Vagina (tissue), 2 donors: ENCODE measurements at regions not wholly inside any gene's neighbourhood (a gene's known extent, or its start where the extent isn't known, plus 50 kb on each side); places are given as distances from the start of the nearest gene placed in this dataset. TPM values are rescaled to one million over a fixed set of nuclear protein-coding genes. Genes with fewer than 3 reads are reported as not detected.

Source experiments
- DNase-seq, 2 donors: peaks; one replicate each; pipeline ENCODE4 v3.0.0-alpha.2; 2017; ENCODE audit errors: extremely low spot score in 2 of 2
- H3K27ac ChIP-seq: fragments of 200-600 bp; sonication (generic); one replicate; pipeline ENCODE4 v1.5.1; 2019
- H3K27me3 ChIP-seq: fragments of 200-600 bp; sonication (generic); one replicate; pipeline ENCODE4 v1.5.1; 2019
- H3K36me3 ChIP-seq, 2 donors: fragments of 200-600 bp; sonication (generic); one replicate each; pipeline ENCODE4 v1.5.1; 2017 to 2019
- H3K4me1 ChIP-seq: fragments of 200-600 bp; sonication (generic); one replicate; pipeline ENCODE4 v1.5.1; 2019
- H3K4me3 ChIP-seq, 2 donors: fragments of 200-600 bp; sonication (generic); 1 replicate in 1 of 2; 2 replicates in 1 of 2; pipeline ENCODE4 v1.5.1; 2016 to 2019
- H3K9me3 ChIP-seq: fragments of 200-600 bp; sonication (generic); one replicate; pipeline ENCODE4 v1.5.1; 2019
- CTCF ChIP-seq, 3 experiments: fragments of 450-650 bp in 2 of 3; fragments of 200-600 bp in 1 of 3; sonication (generic) in 1 of 3; IDR thresholded peaks; one replicate each; pipeline ENCODE4 v1.5.1; 2017 to 2019; ENCODE audit warnings: antibody characterized with exemption in 3 of 3, mild to moderate bottlenecking in 2 of 3, moderate library complexity in 2 of 3
- POLR2A ChIP-seq, 2 donors: fragments of 450-650 bp; IDR thresholded peaks; one replicate each; pipeline ENCODE4 v1.6.1; 2017; ENCODE audit warnings: antibody characterized with exemption in 2 of 2, mild to moderate bottlenecking in 2 of 2, moderate library complexity in 2 of 2
- POLR2AphosphoS5 ChIP-seq, 2 donors: sonication (generic); formaldehyde crosslinking; IDR thresholded peaks; one replicate each; pipeline ENCODE4 v1.9.0; 2017; ENCODE audit warnings: antibody characterized with exemption in 2 of 2, mild to moderate bottlenecking in 2 of 2, low read depth in 1 of 2; ENCODE audit not compliant: insufficient read depth in 1 of 2
- intact Hi-C: fragments of 100-400 bp; cut with DNase I; formaldehyde crosslinking; loops from one replicate; pipeline ENCODE4 v1.15.1; 2023
- microRNA counts, 2 donors: library from miRNA; unstranded; fragments of <30 nt; microRNA quantifications; one replicate each; lab custom pipeline; 2016 to 2017
- microRNA-seq: library from miRNA; unstranded; fragments of <30 nt; microRNA quantifications from one replicate; pipeline ENCODE4, GENCODE V29; 2017; ENCODE audit warnings: borderline number of aligned reads, borderline replicate concordance
- small RNA-seq: library from RNA; depleted of rRNA; stranded (forward); fragments of <200 nt; gene quantifications from one replicate; pipeline ENCODE3, GENCODE V24; 2016

GRCh38 chr6:155505608-155505989, 50.0 kb upstream of the NOX3 start:
- TF ChIP-seq POLR2AphosphoS5 (IDR thresholded peaks at IDR 0.05; ENCODE audit: insufficient read depth in 1 of 2, low read depth in 1 of 2): no peak
- TF ChIP-seq POLR2A (IDR thresholded peaks at IDR 0.05): no peak
- TF ChIP-seq CTCF (IDR thresholded peaks at IDR 0.05): no peak
- intact Hi-C loops: no loop called here
- Histone ChIP-seq H3K9me3 (no peaks in the 10 kb centered on the region), H3K27ac (no peak overlapping the region), H3K36me3 (no peaks in the 10 kb centered on the region), H3K4me3 (no peak overlapping the region), H3K4me1 (no peaks in the 10 kb centered on the region), H3K27me3 (no peaks in the 10 kb centered on the region)
- DNase-seq: no peak

MicroRNA genes in the stretch of these regions (microRNA counts, 767-probe panel; counts per million panel counts)
- 238 to 261 counts per million in 2 donors for microRNA hsa-miR-1202 (lab: Ali Mortazavi, UCI)

Small RNAs in the stretch of these regions (microRNA-seq; reads per million reads assigned to microRNA genes)
- gene MIR1202: not detected

Small RNAs in the stretch of these regions (small RNA-seq; reads per million reads assigned to genes)
- not detected for gene MIR1202
- gene RNU7-152P: not detected
- not detected for gene SNORD28B
